HG02798 (cell line): ENCODE measurements at regions not wholly inside any gene's neighbourhood (a gene's known extent, or its start where the extent isn't known, plus 50 kb on each side); places are given as distances from the start of the nearest gene placed in this dataset.

Experiments used
- ATAC-seq: cut with Tn5 transposase; IDR thresholded peaks from one replicate; pipeline ENCODE4 v1.9.1; 2021; ENCODE audit warnings: mild to moderate bottlenecking; ENCODE audit not compliant: unreplicated experiment, poor library complexity

DNA sequence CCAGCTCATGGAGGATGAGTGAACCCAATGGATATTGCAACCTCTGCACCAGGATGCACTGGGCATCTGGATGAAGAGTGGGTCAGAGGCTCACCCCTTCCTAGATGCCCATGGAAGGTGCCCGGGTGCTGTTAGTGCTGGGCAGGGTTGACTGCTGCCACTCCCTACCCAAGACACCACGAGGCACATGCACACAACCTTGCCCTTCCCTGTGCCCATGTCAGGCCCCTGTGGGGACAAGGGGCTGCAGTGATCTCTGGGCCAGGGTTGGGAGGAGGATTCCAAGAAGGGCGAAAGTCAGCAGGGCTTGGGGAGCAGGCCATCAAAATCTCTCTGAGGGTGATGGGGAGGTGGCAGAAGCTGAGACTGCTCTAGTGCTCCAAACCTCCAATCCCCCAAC is 309.7 kb upstream of the ST6GAL2 start:
- no peak for ATAC-seq

DNA sequence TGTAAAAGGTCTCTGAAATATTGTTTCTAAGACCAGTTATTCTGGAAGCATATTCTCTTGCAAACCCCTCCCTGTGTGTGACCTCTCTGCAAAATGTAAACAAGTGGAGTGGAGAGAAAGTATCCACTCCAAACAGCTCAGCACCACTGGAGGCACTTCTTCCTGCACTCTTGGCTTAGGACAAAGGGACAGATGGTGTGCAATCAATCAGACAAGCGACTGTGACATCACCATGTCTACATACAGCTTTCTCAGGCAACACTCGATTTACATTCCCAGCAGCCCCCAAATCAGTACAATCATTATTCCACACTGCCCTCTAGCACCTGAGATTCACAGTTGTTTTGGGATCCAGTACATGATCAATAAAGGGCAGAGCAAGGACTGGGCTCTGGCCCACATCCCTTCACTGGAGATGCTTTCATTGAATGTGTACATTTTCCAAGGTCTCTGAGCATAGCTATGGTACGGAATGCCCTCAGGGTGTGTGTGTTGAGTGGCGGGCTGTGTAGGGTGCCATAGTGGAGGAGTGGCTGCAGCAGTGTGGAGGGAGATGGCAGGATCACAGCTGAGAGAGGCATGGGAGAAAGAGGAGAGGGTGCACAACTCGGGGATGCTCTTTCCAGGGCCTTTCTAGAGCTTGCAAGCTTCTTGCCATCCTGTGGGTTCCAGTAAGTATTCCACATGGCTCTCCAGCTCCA is 311.8 kb upstream of the ST6GAL2 start:
- no peak for ATAC-seq

- ATAC-seq, result no peak
Observed at GRCh38 chr2:107202962-107203591, 317.1 kb upstream of the ST6GAL2 start.

DNA sequence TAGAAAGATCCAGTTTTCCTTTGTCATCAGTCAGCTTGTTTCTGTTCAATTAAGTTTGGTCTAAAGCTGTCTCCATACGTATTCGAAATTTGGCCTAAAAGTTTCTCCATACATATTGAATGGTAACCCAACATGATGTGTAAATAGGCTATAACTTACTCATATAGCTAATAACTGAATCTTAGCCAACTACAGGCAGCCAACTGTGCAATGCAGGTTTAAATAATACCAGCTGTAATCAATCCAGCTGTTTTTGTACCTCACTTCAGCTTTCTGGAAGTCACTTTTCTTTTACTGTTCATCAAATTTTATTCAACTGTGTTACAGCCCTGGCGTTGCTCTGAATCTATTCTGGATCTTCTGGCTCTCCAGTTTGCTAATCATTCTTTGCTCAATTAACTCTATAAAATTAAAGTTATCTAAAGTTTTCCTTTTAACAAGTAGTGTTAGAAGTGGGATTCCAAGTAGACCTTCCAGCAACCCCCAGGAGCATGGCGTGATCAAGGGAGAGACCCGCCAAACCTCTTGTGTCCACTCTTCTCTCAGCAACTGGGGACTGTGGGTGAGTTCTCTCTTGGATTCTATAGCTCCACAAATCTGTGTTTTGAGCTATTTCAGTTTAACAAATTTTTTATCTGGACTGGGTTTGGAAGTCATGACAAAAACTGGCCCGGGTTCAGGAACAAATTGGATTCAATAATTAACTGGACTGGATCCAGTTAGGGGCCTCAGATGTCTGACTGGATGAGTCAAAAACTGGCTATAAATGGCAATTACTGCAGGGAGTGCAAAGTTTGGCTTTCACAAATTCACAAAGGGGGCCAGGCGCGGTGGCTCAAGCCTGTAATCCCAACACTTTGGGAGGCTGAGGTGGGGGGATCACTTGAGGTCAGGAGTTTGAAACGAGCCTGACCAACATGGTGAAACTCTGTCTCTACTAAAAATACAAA is 329.7 kb upstream of the ST6GAL2 start:
- ATAC-seq, result no peak

DNA sequence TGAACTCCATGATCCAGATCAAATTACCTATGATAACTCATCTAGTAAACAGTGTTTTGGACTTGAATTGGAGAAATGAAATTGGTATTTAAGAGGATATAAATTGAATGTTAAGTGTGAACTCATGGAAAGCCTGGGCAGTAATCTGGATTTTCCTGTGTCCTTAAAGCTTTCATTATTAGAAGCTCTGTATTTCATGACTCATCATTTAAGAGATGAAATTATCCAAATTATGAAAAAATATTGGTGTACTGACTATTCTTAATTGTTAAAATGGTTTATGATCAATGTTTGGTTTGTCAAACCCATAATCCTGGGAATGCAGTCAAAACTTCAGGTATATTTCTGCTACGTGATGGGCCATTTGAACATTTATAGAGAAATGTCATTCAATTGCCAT is 332.2 kb upstream of the ST6GAL2 start:
- no peak for ATAC-seq

DNA sequence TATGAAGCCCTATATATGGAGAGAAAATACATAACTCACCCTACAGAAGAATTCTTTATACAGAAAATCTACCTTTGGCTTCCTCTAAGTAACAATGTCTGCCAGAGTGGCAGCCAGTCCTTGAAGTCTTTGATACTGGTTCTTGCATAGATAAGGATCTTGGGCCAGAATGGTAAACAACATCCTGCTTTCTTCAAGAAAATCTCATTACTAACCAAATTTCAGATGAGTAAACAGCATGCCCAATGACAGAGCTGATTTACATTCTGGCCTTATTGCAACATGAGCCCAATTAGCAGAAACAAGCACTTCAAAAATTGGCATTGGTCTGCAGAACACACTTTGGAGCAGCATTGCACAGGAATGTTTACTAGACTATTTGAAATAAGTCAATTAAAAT is 336.5 kb upstream of the ST6GAL2 start:
- no peak for ATAC-seq

- no peak for ATAC-seq
Observed at GRCh38 chr2:107235491-107236254, 349.7 kb upstream of the ST6GAL2 start.

DNA sequence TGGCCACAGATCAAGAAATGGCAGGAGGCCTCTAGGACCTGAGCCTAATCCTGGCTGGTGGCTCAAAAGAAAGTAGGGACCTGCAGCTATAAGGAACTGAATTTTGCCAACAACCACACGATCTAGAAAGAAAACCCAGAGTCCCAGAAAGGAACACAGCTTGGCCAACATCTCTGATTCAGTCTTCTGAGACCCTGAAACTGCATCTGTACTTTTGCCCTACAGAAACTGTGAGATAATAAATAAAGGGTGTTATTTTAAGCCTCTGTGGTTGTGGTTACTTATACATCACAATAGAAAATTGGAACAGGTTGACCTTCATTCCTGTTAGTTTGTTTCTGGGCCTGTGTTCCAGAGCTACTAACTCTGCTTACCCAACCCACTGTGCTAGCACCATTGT is 356.8 kb upstream of the ST6GAL2 start:
- peak; percentile 35 for ATAC-seq

- no peak for ATAC-seq
Observed at GRCh38 chr2:107248932-107249331, 363.0 kb upstream of the ST6GAL2 start.

DNA sequence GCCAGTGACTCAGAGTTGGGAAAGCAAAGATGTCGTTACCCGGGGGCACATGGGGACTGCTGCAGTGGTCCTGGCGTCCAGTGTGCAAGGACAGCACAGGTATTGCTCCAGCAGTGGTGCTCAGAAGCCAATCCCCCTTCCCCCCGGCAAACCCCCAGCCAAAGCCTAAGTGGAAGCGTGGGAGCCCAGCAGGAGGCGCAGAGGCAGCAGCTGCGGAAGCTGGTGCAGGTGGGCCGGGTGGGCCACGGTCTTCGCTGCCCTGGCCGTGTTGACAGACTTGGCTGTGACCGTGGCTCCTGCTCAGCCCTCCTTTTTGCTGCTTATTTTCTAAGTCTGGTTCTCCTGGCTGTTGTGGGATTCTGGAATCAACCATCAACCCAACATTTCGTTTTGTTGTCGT is 369.8 kb upstream of the ST6GAL2 start:
- ATAC-seq, result no peak

DNA sequence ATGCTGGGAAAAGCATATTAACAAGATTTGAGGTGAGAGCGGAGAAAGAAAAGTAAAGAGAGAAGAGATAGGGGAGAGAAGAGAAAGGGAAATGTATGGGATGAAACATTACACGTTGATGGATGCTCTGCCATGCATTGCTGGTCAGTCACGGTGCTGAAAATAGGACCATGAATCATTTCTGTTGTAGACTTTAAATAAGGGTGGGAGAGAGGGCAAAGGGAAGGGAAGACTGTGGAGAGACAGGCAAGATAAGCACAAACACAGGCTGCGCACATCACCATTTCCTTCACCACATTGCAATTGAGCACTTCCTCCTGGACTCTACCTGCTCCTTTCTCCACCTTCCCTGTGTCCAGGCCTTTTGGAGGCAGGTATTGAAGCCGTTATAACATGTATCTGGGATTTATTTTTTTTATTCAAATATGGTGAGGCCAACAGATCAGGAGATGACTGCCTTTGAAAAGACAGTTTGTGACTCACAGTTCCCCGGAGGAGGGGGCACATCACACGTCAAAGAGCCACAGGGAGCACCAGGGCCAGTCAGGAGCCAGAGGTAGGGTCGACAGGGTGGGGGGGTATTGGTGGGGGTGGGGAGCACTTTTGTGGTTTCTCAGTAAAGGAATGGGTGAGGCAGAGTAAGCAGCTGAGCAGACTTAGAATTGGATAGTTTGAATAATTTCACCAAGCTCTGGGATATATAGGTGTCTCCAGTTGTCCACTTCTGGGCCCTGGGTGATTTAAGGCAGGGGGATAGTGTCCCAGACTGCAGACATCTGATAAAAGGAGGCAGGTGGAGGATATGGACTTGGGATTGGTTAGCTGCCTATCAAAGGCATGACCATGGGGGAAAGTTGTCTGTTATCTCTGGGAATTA is 372.8 kb upstream of the ST6GAL2 start:
- ATAC-seq, result no peak

GRCh38 chr2:107259408-107260195 is 373.6 kb upstream of the ST6GAL2 start:
- ATAC-seq, result no peak

DNA sequence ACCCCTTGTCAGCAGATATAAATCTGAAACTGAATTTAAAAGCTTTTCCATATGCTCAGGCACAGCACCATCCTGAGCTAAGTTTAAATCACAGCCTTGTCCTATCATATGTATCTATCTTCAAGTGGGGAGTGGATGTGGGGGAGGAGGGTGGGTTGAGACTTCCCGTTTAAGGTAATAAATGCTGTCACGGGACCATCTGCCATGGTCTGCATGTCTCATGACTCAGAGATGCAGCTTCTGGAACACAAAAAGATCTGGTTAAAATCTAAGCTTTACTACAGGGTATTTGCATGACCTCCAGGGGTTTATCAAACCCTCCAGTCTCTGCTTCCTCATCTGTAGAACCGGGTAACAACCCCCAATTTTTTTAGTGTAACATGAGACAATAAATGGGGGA is 377.7 kb upstream of the ST6GAL2 start:
- no peak for ATAC-seq

GRCh38 chr2:107264184-107264583 is 378.2 kb upstream of the ST6GAL2 start:
- ATAC-seq, result no peak

- no peak for ATAC-seq
Observed at GRCh38 chr2:107266555-107266954, 380.6 kb upstream of the ST6GAL2 start.

GRCh38 chr2:107267086-107267485 is 381.1 kb upstream of the ST6GAL2 start:
- no peak for ATAC-seq

- no peak for ATAC-seq
Observed at GRCh38 chr2:107276034-107276433, 390.1 kb upstream of the ST6GAL2 start.

- ATAC-seq, result no peak
Observed at GRCh38 chr2:107278672-107279071, 392.7 kb upstream of the ST6GAL2 start.

- ATAC-seq, result no peak
Observed at GRCh38 chr2:107281637-107282036, 395.7 kb upstream of the ST6GAL2 start.
